Breast epithelium (tissue), 4 donors: ENCODE measurements at regions not wholly inside any gene's neighbourhood (a gene's known extent, or its start where the extent isn't known, plus 50 kb on each side); places are given as distances from the start of the nearest gene placed in this dataset.

Source experiments
- DNase-seq, 2 donors: peaks; one replicate each; pipeline ENCODE4 v3.0.0-alpha.2; 2019; ENCODE audit warnings: low spot score in 2 of 2
- H3K27ac ChIP-seq, 2 donors: fragments of 200-600 bp; sonication (generic) in 1 of 2; one replicate each; pipeline ENCODE4 v1.5.1; 2016 to 2019; ENCODE audit warnings: mild to moderate bottlenecking in 1 of 2
- H3K27me3 ChIP-seq, 2 donors: fragments of 200-600 bp; sonication (generic) in 1 of 2; one replicate each; pipeline versions ENCODE4 v1.5.1 to v1.6.0; 2017 to 2019; ENCODE audit warnings: control low read depth in 1 of 2, mild to moderate bottlenecking in 1 of 2
- H3K36me3 ChIP-seq: fragments of 200-600 bp; one replicate; pipeline ENCODE4 v1.5.1; 2019
- H3K4me1 ChIP-seq, 2 donors: fragments of 200-600 bp; sonication (generic); one replicate each; pipeline ENCODE4 v1.5.1; 2016 to 2019; ENCODE audit warnings: control low read depth in 1 of 2
- H3K4me3 ChIP-seq, 3 donors: fragments of 200-600 bp; sonication (generic); 1 replicate in 2 of 3; 2 replicates in 1 of 3; pipeline ENCODE4 v1.5.1; 2016 to 2019; ENCODE audit warnings: mild to moderate bottlenecking in 3 of 3, moderate library complexity in 2 of 3
- H3K9me3 ChIP-seq, 2 donors: fragments of 200-600 bp; sonication (generic) in 1 of 2; one replicate each; pipeline ENCODE4 v1.5.1; 2016 to 2019; ENCODE audit warnings: control low read depth in 1 of 2
- POLR2A ChIP-seq: fragments of 450-650 bp; IDR thresholded peaks from one replicate; pipeline ENCODE4 v1.6.1; 2016; ENCODE audit warnings: antibody characterized with exemption, mild to moderate bottlenecking, moderate library complexity
- POLR2AphosphoS5 ChIP-seq, 3 donors: sonication (generic); formaldehyde crosslinking; IDR thresholded peaks; one replicate each; pipeline ENCODE4 v1.6.1; 2017; ENCODE audit warnings: antibody characterized with exemption in 3 of 3
- intact Hi-C: fragments of 100-400 bp; cut with DNase I; formaldehyde crosslinking; loops from one replicate; pipeline ENCODE4 v1.15.1; 2023; ENCODE audit warnings: low total_unique reads
- TF ChIP-seq, protein P1 (sequence below), 3 donors: fragments of 450-650 bp; IDR thresholded peaks; one replicate each; pipeline ENCODE4 v1.5.1; 2016 to 2017; ENCODE audit warnings: antibody characterized with exemption in 3 of 3, mild to moderate bottlenecking in 3 of 3, moderate library complexity in 3 of 3

DNA sequence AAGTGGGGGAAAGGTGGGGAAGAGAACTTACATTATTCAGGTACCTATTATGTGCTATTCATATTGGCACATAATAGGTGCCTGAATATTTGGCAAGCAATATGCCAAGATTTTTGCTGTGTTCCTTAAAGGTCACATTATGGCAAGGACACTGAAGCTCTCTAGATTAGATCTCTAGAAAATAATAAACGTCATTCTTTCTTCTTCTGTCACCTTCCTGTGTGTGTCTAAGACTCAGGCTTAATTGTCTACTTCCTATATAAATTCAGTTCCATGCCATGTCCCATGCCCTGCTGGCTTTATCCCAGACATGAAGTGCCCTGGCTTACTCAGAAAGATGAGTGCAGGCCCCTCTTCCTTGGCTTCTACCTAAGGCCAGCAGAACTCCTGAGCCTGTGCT is 191.1 kb upstream of the CTAGE1 start:
- TF ChIP-seq POLR2A (no peak), POLR2AphosphoS5 (IDR thresholded peaks at IDR 0.05) (no peak)
- TF ChIP-seq, protein P1, sequence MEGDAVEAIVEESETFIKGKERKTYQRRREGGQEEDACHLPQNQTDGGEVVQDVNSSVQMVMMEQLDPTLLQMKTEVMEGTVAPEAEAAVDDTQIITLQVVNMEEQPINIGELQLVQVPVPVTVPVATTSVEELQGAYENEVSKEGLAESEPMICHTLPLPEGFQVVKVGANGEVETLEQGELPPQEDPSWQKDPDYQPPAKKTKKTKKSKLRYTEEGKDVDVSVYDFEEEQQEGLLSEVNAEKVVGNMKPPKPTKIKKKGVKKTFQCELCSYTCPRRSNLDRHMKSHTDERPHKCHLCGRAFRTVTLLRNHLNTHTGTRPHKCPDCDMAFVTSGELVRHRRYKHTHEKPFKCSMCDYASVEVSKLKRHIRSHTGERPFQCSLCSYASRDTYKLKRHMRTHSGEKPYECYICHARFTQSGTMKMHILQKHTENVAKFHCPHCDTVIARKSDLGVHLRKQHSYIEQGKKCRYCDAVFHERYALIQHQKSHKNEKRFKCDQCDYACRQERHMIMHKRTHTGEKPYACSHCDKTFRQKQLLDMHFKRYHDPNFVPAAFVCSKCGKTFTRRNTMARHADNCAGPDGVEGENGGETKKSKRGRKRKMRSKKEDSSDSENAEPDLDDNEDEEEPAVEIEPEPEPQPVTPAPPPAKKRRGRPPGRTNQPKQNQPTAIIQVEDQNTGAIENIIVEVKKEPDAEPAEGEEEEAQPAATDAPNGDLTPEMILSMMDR (IDR thresholded peaks at IDR 0.05), result no peak
- peak overlapping the region; percentile 46 to 56 for H3K27ac ChIP-seq
- intact Hi-C loops, result no loop called here
- no peaks in the 10 kb centered on the region for H3K27me3 ChIP-seq
- H3K36me3 ChIP-seq, result no peaks in the 10 kb centered on the region
- no peak overlapping the region for H3K4me3 ChIP-seq
- H3K9me3 ChIP-seq, result no peaks in the 10 kb centered on the region
- no peaks in the 10 kb centered on the region for H3K4me1 ChIP-seq
- DNase-seq, result no peak

DNA sequence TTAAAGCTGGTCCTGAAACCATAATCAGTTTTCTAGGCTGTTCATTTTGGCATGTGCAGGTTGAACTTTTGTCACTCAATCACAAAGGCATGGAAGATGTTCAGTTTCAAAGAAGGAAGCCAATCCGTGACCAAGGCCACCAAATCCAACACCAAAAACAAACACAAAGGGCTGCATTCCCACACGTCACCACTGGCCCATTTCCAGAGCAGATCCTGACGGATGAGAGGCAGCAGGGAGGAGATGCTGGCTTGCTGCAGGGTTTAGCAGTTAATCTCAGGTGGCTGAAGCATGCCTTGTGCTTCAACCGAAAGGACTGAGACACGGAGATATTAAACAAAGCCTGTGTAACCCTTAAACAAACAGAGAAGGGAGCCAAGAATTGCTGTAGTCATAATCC is 191.9 kb upstream of the CTAGE1 start:
- Histone ChIP-seq H3K27me3 (no peaks in the 10 kb centered on the region), H3K4me3 (no peak overlapping the region), H3K9me3 (no peaks in the 10 kb centered on the region), H3K27ac (peak overlapping the region; percentile 46 to 56), H3K36me3 (no peaks in the 10 kb centered on the region), H3K4me1 (no peaks in the 10 kb centered on the region)
- TF ChIP-seq, protein P1 (IDR thresholded peaks at IDR 0.05), result no peak
- TF ChIP-seq POLR2A (no peak), POLR2AphosphoS5 (IDR thresholded peaks at IDR 0.05) (no peak)
- DNase-seq, result peak; percentile 35 to 74
- intact Hi-C loops, result no loop called here

DNA sequence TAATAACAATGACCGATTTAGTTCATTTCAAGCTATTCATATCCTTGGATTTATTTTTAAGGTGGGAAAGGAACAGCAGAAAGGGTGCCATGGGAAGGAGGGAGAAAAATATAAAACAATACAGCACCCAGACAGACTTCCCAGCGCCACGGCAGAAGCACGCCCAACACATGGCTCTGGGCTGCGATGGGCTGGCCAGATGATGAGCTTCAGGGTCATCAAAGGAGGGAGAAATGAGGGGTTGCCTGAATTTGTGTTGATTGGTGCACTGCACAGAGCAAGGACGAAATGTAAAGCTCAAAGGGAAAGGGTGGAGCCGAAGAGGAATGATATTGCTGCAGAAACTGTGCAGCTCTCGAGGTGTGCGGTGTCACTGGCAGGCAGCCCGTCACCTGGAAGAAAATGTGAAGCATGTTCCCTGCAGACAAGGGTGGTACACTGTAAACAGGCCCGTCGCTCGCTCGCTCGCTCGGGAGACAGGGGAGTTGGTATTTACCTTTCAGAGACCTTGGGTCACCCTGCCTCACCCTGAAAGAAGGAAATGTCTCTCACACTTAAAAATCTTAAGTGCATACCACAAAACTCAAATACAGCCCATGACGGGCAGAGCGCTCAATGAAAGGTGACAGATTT is 195.5 kb upstream of the CTAGE1 start:
- DNase-seq, result peak; percentile 24 to 57
- no peaks in the 10 kb centered on the region for H3K4me1 ChIP-seq
- H3K27ac ChIP-seq, result no peak overlapping the region
- H3K27me3 ChIP-seq, result no peaks in the 10 kb centered on the region
- no peaks in the 10 kb centered on the region for H3K9me3 ChIP-seq
- TF ChIP-seq, protein P1 (IDR thresholded peaks at IDR 0.05), result no peak
- no peak for TF ChIP-seq POLR2A
- TF ChIP-seq POLR2AphosphoS5 (IDR thresholded peaks at IDR 0.05), result no peak
- no peak overlapping the region for H3K4me3 ChIP-seq
- intact Hi-C loops, result no loop called here
- no peaks in the 10 kb centered on the region for H3K36me3 ChIP-seq

DNA sequence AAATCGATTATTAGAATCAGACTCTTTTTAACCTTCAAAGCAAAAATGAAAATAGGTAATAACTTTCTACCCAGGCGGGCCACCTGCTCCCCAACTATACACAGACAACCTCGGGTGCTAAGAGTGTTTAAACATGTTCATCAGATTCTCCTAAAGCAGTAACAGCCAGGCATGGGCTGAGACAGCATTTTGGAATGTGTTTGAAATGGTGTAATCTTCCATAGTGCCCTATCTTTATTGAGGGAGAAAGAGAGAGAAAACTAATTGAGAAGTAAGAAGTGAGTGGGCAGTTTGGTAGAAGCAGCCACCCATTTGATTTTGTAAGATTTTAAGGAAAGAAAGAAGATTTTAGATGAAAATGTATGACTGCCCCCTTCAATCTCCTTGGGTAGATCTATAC is 196.1 kb upstream of the CTAGE1 start:
- intact Hi-C loops, result no loop called here
- Histone ChIP-seq H3K27me3 (no peaks in the 10 kb centered on the region), H3K9me3 (no peaks in the 10 kb centered on the region), H3K4me3 (no peak overlapping the region), H3K36me3 (no peaks in the 10 kb centered on the region), H3K27ac (no peak overlapping the region), H3K4me1 (no peaks in the 10 kb centered on the region)
- TF ChIP-seq POLR2A (no peak), POLR2AphosphoS5 (IDR thresholded peaks at IDR 0.05) (no peak)
- TF ChIP-seq, protein P1 (IDR thresholded peaks at IDR 0.05), result no peak
- no peak for DNase-seq

DNA sequence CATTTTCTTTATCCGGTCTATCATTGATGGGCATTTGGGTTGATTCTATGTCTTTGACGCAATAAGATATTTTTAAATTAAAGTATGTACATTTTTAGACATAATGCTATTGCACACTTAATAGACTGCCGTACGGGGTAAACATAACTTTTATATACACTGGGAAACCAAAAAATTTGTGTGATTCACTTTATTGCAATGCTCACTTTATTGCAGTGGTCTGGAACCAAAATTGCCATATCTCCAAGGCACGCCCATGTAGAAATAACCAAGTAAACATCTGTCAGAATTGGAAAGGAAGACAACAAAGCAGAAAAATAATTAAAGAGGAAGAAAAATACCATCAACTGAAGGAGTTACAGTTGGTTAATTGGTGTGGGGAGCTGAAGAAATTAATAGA is 205.8 kb upstream of the CTAGE1 start:
- H3K4me3 ChIP-seq, result no peak overlapping the region
- no peaks in the 10 kb centered on the region for H3K36me3 ChIP-seq
- DNase-seq, result no peak
- H3K4me1 ChIP-seq, result no peaks in the 10 kb centered on the region
- TF ChIP-seq POLR2AphosphoS5 (IDR thresholded peaks at IDR 0.05) (no peak), POLR2A (no peak)
- no peaks in the 10 kb centered on the region for H3K9me3 ChIP-seq
- no peak overlapping the region for H3K27ac ChIP-seq
- intact Hi-C loops, result no loop called here
- H3K27me3 ChIP-seq, result no peaks in the 10 kb centered on the region
